RWPE2 (cell line): ENCODE measurements at regions not wholly inside any gene's neighbourhood (a gene's known extent, or its start where the extent isn't known, plus 50 kb on each side); places are given as distances from the start of the nearest gene placed in this dataset.

Experiments
- ATAC-seq: fragments of 200-7000 bp; cut with Tn5 transposase; 3 replicates; pipeline ENCODE4 v1.9.1; 2021; ENCODE audit warnings: low read depth
- DNase-seq: peaks from one replicate; pipeline ENCODE4 v3.0.0-alpha.2; 2020; ENCODE audit warnings: low spot score
- H3K27ac ChIP-seq: fragments of 450-650 bp; 2 replicates; pipeline ENCODE4 v1.5.1; 2017; ENCODE audit warnings: mild to moderate bottlenecking; ENCODE audit not compliant: poor library complexity, severe bottlenecking
- H3K27me3 ChIP-seq: fragments of 250-450 bp; sonication (Bioruptor Pico); 2 replicates; pipeline ENCODE4 v1.5.1; 2021; ENCODE audit warnings: mild to moderate bottlenecking, moderate library complexity; ENCODE audit not compliant: insufficient read depth, poor library complexity, severe bottlenecking
- H3K36me3 ChIP-seq: fragments of 250-450 bp; sonication (Bioruptor Pico); 2 replicates; pipeline ENCODE4 v1.5.1; 2020; ENCODE audit warnings: low read depth, mild to moderate bottlenecking, moderate library complexity
- H3K4me1 ChIP-seq: fragments of 250-450 bp; sonication (Bioruptor Pico); 2 replicates; pipeline ENCODE4 v1.5.1; 2021; ENCODE audit warnings: mild to moderate bottlenecking, moderate library complexity; ENCODE audit not compliant: insufficient read depth, poor library complexity, severe bottlenecking
- H3K4me3 ChIP-seq: fragments of 250-450 bp; sonication (Bioruptor Pico); 2 replicates; pipeline ENCODE4 v1.5.1; 2021; ENCODE audit warnings: mild to moderate bottlenecking, moderate library complexity; ENCODE audit not compliant: severe bottlenecking
- H3K9me3 ChIP-seq: fragments of 250-450 bp; sonication (Bioruptor Pico); 2 replicates; pipeline ENCODE4 v1.5.1; 2021; ENCODE audit warnings: mild to moderate bottlenecking, moderate library complexity; ENCODE audit not compliant: severe bottlenecking
- TF ChIP-seq, protein P1 (sequence below): fragments of 450-650 bp; IDR thresholded peaks from one replicate; pipeline ENCODE4 v1.5.1; 2017; ENCODE audit warnings: mild to moderate bottlenecking, moderate library complexity; ENCODE audit not compliant: poor library complexity, severe bottlenecking

DNA sequence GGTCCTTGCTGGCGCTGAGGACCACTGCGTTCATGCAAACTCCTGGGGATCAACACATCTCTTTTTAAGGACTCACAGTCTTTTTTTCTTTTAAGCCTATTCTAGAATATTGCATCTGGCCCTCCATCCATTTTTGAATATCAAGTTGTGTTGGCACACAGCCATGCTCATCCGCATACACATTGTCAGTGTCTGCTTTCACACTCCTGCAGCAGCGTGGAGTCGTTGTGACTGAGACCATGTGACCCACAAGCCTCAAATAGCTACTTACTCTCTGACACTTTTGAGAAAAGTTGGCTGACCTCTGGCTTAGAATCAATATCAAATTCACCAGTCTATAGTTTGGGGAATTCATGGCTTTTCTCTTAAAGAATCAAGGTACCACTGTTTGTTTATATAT, 191.8 kb upstream of the S100G start:
- TF ChIP-seq, protein P1, sequence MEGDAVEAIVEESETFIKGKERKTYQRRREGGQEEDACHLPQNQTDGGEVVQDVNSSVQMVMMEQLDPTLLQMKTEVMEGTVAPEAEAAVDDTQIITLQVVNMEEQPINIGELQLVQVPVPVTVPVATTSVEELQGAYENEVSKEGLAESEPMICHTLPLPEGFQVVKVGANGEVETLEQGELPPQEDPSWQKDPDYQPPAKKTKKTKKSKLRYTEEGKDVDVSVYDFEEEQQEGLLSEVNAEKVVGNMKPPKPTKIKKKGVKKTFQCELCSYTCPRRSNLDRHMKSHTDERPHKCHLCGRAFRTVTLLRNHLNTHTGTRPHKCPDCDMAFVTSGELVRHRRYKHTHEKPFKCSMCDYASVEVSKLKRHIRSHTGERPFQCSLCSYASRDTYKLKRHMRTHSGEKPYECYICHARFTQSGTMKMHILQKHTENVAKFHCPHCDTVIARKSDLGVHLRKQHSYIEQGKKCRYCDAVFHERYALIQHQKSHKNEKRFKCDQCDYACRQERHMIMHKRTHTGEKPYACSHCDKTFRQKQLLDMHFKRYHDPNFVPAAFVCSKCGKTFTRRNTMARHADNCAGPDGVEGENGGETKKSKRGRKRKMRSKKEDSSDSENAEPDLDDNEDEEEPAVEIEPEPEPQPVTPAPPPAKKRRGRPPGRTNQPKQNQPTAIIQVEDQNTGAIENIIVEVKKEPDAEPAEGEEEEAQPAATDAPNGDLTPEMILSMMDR = no peak
- no peak overlapping the region for H3K27ac ChIP-seq
- H3K27me3 ChIP-seq = no peaks in the 10 kb centered on the region
- no peaks in the 10 kb centered on the region for H3K36me3 ChIP-seq
- ATAC-seq (no peak), DNase-seq (no peak)
- H3K4me1 ChIP-seq = no peaks in the 10 kb centered on the region
- no peaks in the 10 kb centered on the region for H3K9me3 ChIP-seq
- no peak overlapping the region for H3K4me3 ChIP-seq

DNA sequence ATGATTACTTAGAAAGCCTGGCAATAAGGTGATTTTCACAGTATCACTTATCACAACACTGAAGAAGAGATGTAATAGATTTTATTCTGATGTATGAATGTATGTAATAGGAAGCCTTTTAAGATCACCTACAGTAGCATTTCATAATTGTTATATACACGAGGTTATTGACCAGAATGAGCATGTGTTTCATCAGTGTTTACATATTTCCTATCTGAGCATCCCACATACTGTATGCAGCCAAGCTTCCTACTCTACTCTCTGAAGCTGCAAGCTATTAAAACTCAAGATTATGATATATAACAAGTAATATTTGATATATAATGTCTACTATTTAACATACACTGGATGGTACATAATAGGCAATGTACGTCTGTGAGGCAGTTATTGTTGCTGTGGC, 190.9 kb upstream of the S100G start:
- ATAC-seq = no peak
- Histone ChIP-seq H3K9me3 (no peaks in the 10 kb centered on the region), H3K4me1 (no peaks in the 10 kb centered on the region), H3K4me3 (no peak overlapping the region), H3K27ac (no peak overlapping the region), H3K36me3 (no peaks in the 10 kb centered on the region), H3K27me3 (no peaks in the 10 kb centered on the region)
- TF ChIP-seq, protein P1 = no peak
- DNase-seq = no peak

DNA sequence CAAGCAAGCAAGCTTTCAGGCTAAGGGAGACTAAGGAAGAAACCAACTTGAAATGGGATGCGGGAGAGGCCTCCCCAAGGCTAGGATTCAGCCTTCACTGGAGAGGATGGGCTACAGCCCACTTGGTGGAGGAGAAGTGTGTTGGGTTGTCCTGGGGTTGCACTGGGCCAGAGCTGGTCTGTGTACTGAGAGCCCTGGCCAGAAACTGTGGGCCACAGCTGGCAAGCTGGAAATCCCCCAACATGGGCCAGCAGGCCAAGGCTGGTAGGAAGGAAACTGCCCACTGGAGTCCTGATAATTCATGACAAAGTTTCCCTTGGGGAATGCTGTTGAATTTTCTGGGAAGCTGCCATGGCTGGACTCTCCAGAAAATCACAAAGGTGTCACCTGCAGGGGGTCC, 188.0 kb upstream of the S100G start:
- Histone ChIP-seq H3K36me3 (no peaks in the 10 kb centered on the region), H3K4me3 (no peak overlapping the region), H3K4me1 (peaks cover 3% of the 10 kb centered on the region), H3K27me3 (no peaks in the 10 kb centered on the region), H3K27ac (no peak overlapping the region), H3K9me3 (no peaks in the 10 kb centered on the region)
- TF ChIP-seq, protein P1 = no peak
- DNase-seq = no peak
- no peak for ATAC-seq

DNA sequence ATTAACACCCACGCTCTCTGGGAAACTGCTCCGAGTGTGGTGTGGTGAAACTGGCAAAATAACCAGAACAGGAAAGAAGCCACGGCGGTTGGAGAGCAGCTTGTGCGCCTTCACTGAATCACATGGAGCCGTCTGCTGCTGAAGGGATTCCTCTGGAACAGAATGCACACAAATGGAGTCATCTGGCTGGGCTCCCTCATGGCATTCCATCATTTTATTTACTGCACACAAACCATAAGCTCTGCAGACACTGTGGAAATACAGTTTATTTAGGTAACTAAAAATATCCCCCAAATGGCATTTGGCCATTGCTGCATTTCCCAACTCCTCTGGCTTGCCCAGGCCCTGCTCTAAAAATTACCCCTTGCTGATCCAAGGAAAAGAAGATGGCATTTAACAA, 187.0 kb upstream of the S100G start:
- no peaks in the 10 kb centered on the region for H3K9me3 ChIP-seq
- peaks cover 6% of the 10 kb centered on the region for H3K4me1 ChIP-seq
- DNase-seq = no peak
- no peak overlapping the region for H3K27ac ChIP-seq
- no peaks in the 10 kb centered on the region for H3K27me3 ChIP-seq
- H3K4me3 ChIP-seq = no peak overlapping the region
- no peaks in the 10 kb centered on the region for H3K36me3 ChIP-seq
- TF ChIP-seq, protein P1 = no peak
- no peak for ATAC-seq

DNA sequence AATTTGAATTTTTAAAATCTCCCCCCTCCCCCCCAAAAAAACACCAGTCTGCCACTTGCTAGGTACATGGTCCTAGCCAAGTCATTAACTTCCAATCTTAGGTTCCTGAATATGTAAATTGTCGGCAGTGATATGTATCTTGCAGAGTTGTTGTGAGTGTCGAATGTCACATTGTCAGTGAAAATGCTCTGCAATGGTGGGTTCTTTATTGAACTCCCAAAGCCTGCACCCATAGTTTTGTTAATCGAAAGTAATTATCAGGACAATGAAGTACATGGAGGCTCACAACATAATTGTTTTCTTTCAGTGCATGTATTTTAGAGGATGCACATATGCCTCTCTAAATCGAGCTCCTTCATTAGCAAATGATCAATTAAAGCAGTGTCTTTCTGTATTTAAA, 185.6 kb upstream of the S100G start:
- TF ChIP-seq, protein P1 = no peak
- Histone ChIP-seq H3K4me1 (peaks cover 6% of the 10 kb centered on the region), H3K36me3 (no peaks in the 10 kb centered on the region), H3K4me3 (no peak overlapping the region), H3K27ac (no peak overlapping the region), H3K27me3 (no peaks in the 10 kb centered on the region), H3K9me3 (no peaks in the 10 kb centered on the region)
- no peak for DNase-seq
- no peak for ATAC-seq
